HEK293 (cell line): ENCODE measurements at regions not wholly inside any gene's neighbourhood (a gene's known extent, or its start where the extent isn't known, plus 50 kb on each side); places are given as distances from the start of the nearest gene placed in this dataset.

Experiments
- CTCF ChIA-PET: fragments of 350-600 bp; formaldehyde crosslinking; extraction: SDS; loops from one replicate; lab custom pipeline; 2021; ENCODE audit warnings: antibody characterized with exemption; lab: Yijun Ruan, JAX
- POLR2A ChIA-PET: fragments of 300-600 bp; formaldehyde crosslinking; extraction: SDS; loops from one replicate; lab custom pipeline; 2020; ENCODE audit warnings: antibody characterized with exemption, inconsistent platforms; lab: Yijun Ruan, JAX
- H3K27ac ChIP-seq: fragments of 200-500 bp; sonication (Bioruptor generic); 2 replicates; pipeline ENCODE4 v1.5.1; 2014; ENCODE audit warnings: low read depth, low read length, control low read depth, inconsistent platforms; ENCODE audit errors: extremely low read depth
- H3K36me3 ChIP-seq, 2 experiments: fragments of 200-500 bp in 1 of 2; sonication (Bioruptor generic) in 1 of 2; 1 replicate in 1 of 2; 2 replicates in 1 of 2; pipeline ENCODE4 v1.5.1; 2014 to 2017; ENCODE audit warnings: inconsistent platforms in 2 of 2, low read length in 2 of 2; ENCODE audit not compliant: control insufficient read depth in 2 of 2, insufficient read depth in 1 of 2
- H3K4me1 ChIP-seq: fragments of 200-500 bp; sonication (Bioruptor generic); 2 replicates; pipeline ENCODE4 v1.5.1; 2014; ENCODE audit warnings: mild to moderate bottlenecking, low read length, inconsistent platforms; ENCODE audit not compliant: control insufficient read depth, insufficient read depth
- H3K4me3 ChIP-seq: 2 replicates; pipeline ENCODE4 v1.5.1; 2011; ENCODE audit warnings: low read depth, mild to moderate bottlenecking, control low read depth, low read length, moderate library complexity
- H3K9me3 ChIP-seq: fragments of 200-500 bp; sonication (Bioruptor generic); 2 replicates; pipeline ENCODE4 v1.5.1; 2014; ENCODE audit warnings: low read depth, low read length, inconsistent platforms; ENCODE audit not compliant: control insufficient read depth, insufficient read depth
- KLF16 ChIP-seq: fragments of 450-650 bp; formaldehyde crosslinking; IDR thresholded peaks from 2 replicates; pipeline ENCODE4 v1.5.1; 2017; ENCODE audit warnings: missing biosample characterization, missing genetic modification characterization
- KLF8 ChIP-seq: fragments of 450-650 bp; formaldehyde crosslinking; IDR thresholded peaks from 2 replicates; pipeline ENCODE4 v1.5.1; 2016; ENCODE audit warnings: missing biosample characterization, missing genetic modification characterization
- PRDM2 ChIP-seq: fragments of 450-650 bp; formaldehyde crosslinking; IDR thresholded peaks from 2 replicates; pipeline ENCODE4 v1.5.1; 2016; ENCODE audit warnings: missing biosample characterization, missing genetic modification characterization, borderline replicate concordance
- ZBTB10 ChIP-seq: fragments of 450-650 bp; formaldehyde crosslinking; IDR thresholded peaks from 2 replicates; pipeline ENCODE4 v1.5.1; 2016; ENCODE audit warnings: missing biosample characterization, missing genetic modification characterization
- ZBTB17 ChIP-seq: fragments of 450-650 bp; formaldehyde crosslinking; IDR thresholded peaks from 2 replicates; pipeline ENCODE4 v1.5.1; 2016; ENCODE audit warnings: missing biosample characterization, missing genetic modification characterization
- ZNF10 ChIP-seq: fragments of 450-650 bp; formaldehyde crosslinking; IDR thresholded peaks from 2 replicates; pipeline ENCODE4 v1.5.1; 2017; ENCODE audit warnings: missing biosample characterization, missing genetic modification characterization
- ZNF133 ChIP-seq: fragments of 450-650 bp; formaldehyde crosslinking; IDR thresholded peaks from 2 replicates; pipeline ENCODE4 v1.5.1; 2016; ENCODE audit warnings: missing biosample characterization, missing genetic modification characterization
- ZNF280C ChIP-seq: fragments of 450-650 bp; formaldehyde crosslinking; IDR thresholded peaks from 2 replicates; pipeline ENCODE4 v1.5.1; 2016; ENCODE audit warnings: missing biosample characterization, missing genetic modification characterization
- ZNF292 ChIP-seq: fragments of 450-650 bp; formaldehyde crosslinking; IDR thresholded peaks from 2 replicates; pipeline ENCODE4 v1.5.1; 2016; ENCODE audit warnings: low read depth, missing biosample characterization, missing genetic modification characterization, borderline replicate concordance
- ZNF350 ChIP-seq: fragments of 450-650 bp; formaldehyde crosslinking; IDR thresholded peaks from 2 replicates; pipeline ENCODE4 v1.5.0; 2017; ENCODE audit warnings: missing biosample characterization, mild to moderate bottlenecking, missing genetic modification characterization
- ZNF37A ChIP-seq: fragments of 450-650 bp; IDR thresholded peaks from 2 replicates; pipeline ENCODE4 v1.5.1; 2018; ENCODE audit warnings: missing biosample characterization, missing genetic modification characterization
- ZNF423 ChIP-seq: fragments of 450-650 bp; formaldehyde crosslinking; IDR thresholded peaks from 2 replicates; pipeline ENCODE4 v1.5.1; 2016; ENCODE audit warnings: missing biosample characterization, missing genetic modification characterization
- ZNF549 ChIP-seq: fragments of 450-650 bp; IDR thresholded peaks from 2 replicates; pipeline ENCODE4 v1.5.1; 2018; ENCODE audit warnings: missing biosample characterization, missing genetic modification characterization, mild to moderate bottlenecking, inconsistent platforms, moderate library complexity
- ZNF639 ChIP-seq: fragments of 450-650 bp; formaldehyde crosslinking; IDR thresholded peaks from 2 replicates; pipeline ENCODE4 v1.5.1; 2016; ENCODE audit warnings: missing biosample characterization, missing genetic modification characterization
- ZNF837 ChIP-seq: fragments of 450-650 bp; formaldehyde crosslinking; IDR thresholded peaks from 2 replicates; pipeline ENCODE4 v1.5.1; 2016; ENCODE audit warnings: missing biosample characterization, missing genetic modification characterization
- TF ChIP-seq, protein P1 (sequence below): fragments of 450-650 bp; formaldehyde crosslinking; IDR thresholded peaks from 2 replicates; pipeline ENCODE4; 2016; ENCODE audit warnings: missing biosample characterization, missing genetic modification characterization
- TF ChIP-seq, protein P2 (sequence below): fragments of 450-650 bp; formaldehyde crosslinking; IDR thresholded peaks from 2 replicates; pipeline ENCODE4 v1.5.1; 2016; ENCODE audit warnings: missing biosample characterization, missing genetic modification characterization, low read depth

DNA sequence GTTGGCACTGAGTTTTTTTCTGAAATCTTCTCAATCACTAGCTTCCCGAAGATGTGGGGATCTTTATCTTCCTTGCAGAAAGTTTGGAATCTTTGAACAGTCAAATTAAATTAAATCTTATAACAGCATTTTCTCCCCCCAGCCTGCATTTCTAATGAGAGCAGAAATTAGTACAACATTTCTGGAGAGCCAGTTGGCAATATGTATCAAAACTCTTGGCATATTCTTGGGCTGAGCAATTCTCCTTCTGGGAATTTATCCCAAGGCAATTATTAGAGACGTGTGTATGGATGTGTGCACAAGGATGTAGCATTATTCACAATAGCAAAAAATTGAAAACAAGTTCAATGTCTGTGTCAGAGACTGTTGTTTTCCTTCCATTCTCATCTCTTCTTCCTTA is 159.5 kb downstream of the OLFM4 start:
- TF ChIP-seq, protein P1, sequence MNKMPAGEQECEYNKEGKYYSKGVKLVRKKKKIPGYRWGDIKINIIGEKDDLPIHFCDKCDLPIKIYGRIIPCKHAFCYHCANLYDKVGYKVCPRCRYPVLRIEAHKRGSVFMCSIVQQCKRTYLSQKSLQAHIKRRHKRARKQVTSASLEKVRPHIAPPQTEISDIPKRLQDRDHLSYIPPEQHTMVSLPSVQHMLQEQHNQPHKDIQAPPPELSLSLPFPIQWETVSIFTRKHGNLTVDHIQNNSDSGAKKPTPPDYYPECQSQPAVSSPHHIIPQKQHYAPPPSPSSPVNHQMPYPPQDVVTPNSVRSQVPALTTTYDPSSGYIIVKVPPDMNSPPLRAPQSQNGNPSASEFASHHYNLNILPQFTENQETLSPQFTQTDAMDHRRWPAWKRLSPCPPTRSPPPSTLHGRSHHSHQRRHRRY (tag by site-specific recombination) = no peak
- TF ChIP-seq ZNF280C (tag by site-specific recombination) (no peak), ZNF10 (tag by site-specific recombination) (no peak), ZNF133 (tag by site-specific recombination) (no peak), ZNF423 (tag by site-specific recombination) (no peak), ZBTB10 (no peak), ZNF37A (tag by site-specific recombination) (no peak), ZNF837 (tag by site-specific recombination) (no peak), PRDM2 (tag by site-specific recombination) (no peak), ZBTB17 (tag by site-specific recombination) (no peak), ZNF549 (no peak), KLF16 (tag by site-specific recombination) (no peak), ZNF350 (tag by site-specific recombination) (no peak), ZNF292 (tag by site-specific recombination) (no peak), KLF8 (tag by site-specific recombination) (no peak), ZNF639 (tag by site-specific recombination) (no peak)
- TF ChIP-seq, protein P2, sequence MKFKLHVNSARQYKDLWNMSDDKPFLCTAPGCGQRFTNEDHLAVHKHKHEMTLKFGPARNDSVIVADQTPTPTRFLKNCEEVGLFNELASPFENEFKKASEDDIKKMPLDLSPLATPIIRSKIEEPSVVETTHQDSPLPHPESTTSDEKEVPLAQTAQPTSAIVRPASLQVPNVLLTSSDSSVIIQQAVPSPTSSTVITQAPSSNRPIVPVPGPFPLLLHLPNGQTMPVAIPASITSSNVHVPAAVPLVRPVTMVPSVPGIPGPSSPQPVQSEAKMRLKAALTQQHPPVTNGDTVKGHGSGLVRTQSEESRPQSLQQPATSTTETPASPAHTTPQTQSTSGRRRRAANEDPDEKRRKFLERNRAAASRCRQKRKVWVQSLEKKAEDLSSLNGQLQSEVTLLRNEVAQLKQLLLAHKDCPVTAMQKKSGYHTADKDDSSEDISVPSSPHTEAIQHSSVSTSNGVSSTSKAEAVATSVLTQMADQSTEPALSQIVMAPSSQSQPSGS (tag by site-specific recombination) = no peak
- ChIA-PET CTCF (no interaction called here), POLR2A (no interaction called here)
- H3K9me3 ChIP-seq = no peaks in the 10 kb centered on the region
- no peaks in the 10 kb centered on the region for H3K36me3 ChIP-seq
- H3K27ac ChIP-seq = no peak overlapping the region
- no peak overlapping the region for H3K4me3 ChIP-seq
- no peaks in the 10 kb centered on the region for H3K4me1 ChIP-seq
